GM12865 (cell line): ENCODE measurements at regions not wholly inside any gene's neighbourhood (a gene's known extent, or its start where the extent isn't known, plus 50 kb on each side); places are given as distances from the start of the nearest gene placed in this dataset.
"Not testable (repeated sequence)": the region's sequence is repeated elsewhere in the genome, so short reads cannot be mapped to it uniquely, and the experiment has no call there.

Experiments
- DNase-seq: peaks from one replicate; pipeline ENCODE4 v3.0.0; 2010; ENCODE audit warnings: low read depth
- H3K4me3 ChIP-seq: 2 replicates; pipeline ENCODE4 v1.5.1; 2011; ENCODE audit warnings: mild to moderate bottlenecking, low read depth, low read length, control low read depth
- CTCF ChIP-seq: IDR thresholded peaks from 2 replicates; pipeline ENCODE4 v1.5.1; 2011; ENCODE audit warnings: low read length, control low read depth, low read depth, inconsistent platforms; ENCODE audit not compliant: insufficient read depth; ENCODE audit errors: missing control alignments

GRCh38 chr14:104404922-104405321 lies 174.6 kb upstream of the C14orf180 start:
- no peak for TF ChIP-seq CTCF
- DNase-seq, result no peak
- H3K4me3 ChIP-seq, result no peak overlapping the region

GRCh38 chr14:104405360-104406226 lies 174.0 kb upstream of the C14orf180 start:
- H3K4me3 ChIP-seq, result no peak overlapping the region
- no peak for DNase-seq
- TF ChIP-seq CTCF, result no peak

- no peak overlapping the region for H3K4me3 ChIP-seq
- no peak for DNase-seq
- no peak for TF ChIP-seq CTCF
Measured at GRCh38 chr14:104406831-104407230, 172.7 kb upstream of the C14orf180 start.

GRCh38 chr14:104416383-104416782 lies 163.2 kb upstream of the C14orf180 start:
- no peak for TF ChIP-seq CTCF
- DNase-seq, result no peak
- H3K4me3 ChIP-seq, result no peak overlapping the region

GRCh38 chr14:104419865-104420505 lies 159.6 kb upstream of the C14orf180 start:
- DNase-seq, result peak; percentile 37
- no peak for TF ChIP-seq CTCF
- no peak overlapping the region; the same call in 1 of the 2 replicates for H3K4me3 ChIP-seq

GRCh38 chr14:104420523-104420922 lies 159.0 kb upstream of the C14orf180 start:
- not testable (repeated sequence) for DNase-seq, H3K4me3 ChIP-seq

- no peak overlapping the region for H3K4me3 ChIP-seq
- DNase-seq, result no peak
- no peak for TF ChIP-seq CTCF
Measured at GRCh38 chr14:104420990-104421389, 158.6 kb upstream of the C14orf180 start.
